Cardiac muscle cell (in vitro differentiated cells and primary cell): ENCODE measurements at regions not wholly inside any gene's neighbourhood (a gene's known extent, or its start where the extent isn't known, plus 50 kb on each side); places are given as distances from the start of the nearest gene placed in this dataset.
"Not testable (repeated sequence)": the region's sequence is repeated elsewhere in the genome, so short reads cannot be mapped to it uniquely, and the experiment has no call there.

Experiments used
- DNase-seq, 2 donors: peaks; one replicate each; pipeline versions ENCODE4 v3.0.0 to v3.0.0-alpha.2; 2010 to 2017; ENCODE audit warnings: low read depth in 1 of 2, low spot score in 1 of 2
- H3K27ac ChIP-seq: fragments of 200-600 bp; sonication (generic); 2 replicates; pipeline ENCODE4 v1.5.1; 2016
- H3K27me3 ChIP-seq: fragments of 200-600 bp; sonication (generic); 2 replicates; pipeline ENCODE4 v1.6.0; 2016; ENCODE audit warnings: control low read depth
- H3K36me3 ChIP-seq: fragments of 200-600 bp; sonication (generic); 2 replicates; pipeline ENCODE4 v1.5.1; 2016; ENCODE audit warnings: control low read depth
- H3K4me1 ChIP-seq: fragments of 200-600 bp; sonication (generic); 2 replicates; pipeline ENCODE4 v1.8.1; 2017; ENCODE audit warnings: low read depth, mild to moderate bottlenecking, mixed run types
- H3K4me3 ChIP-seq: fragments of 200-600 bp; sonication (generic); 2 replicates; pipeline ENCODE4 v1.5.1; 2016; ENCODE audit warnings: mild to moderate bottlenecking
- H3K9me3 ChIP-seq: fragments of 200-600 bp; sonication (generic); 2 replicates; pipeline ENCODE4 v1.5.1; 2017; ENCODE audit warnings: low read depth, mild to moderate bottlenecking, control low read depth
- CTCF ChIP-seq: IDR thresholded peaks from 2 replicates; pipeline ENCODE4 v1.5.1; 2012; ENCODE audit warnings: low read depth, mild to moderate bottlenecking, low read length

- TF ChIP-seq CTCF: no peak
- Histone ChIP-seq H3K4me1 (no peaks in the 10 kb centered on the region), H3K9me3 (no peaks in the 10 kb centered on the region), H3K27me3 (no peaks in the 10 kb centered on the region), H3K4me3 (no peak overlapping the region), H3K27ac (no peak overlapping the region), H3K36me3 (no peaks in the 10 kb centered on the region)
- DNase-seq: no peak
Measured at GRCh38 chr7:67343572-67343971, 346.9 kb downstream of the TYW1 start.

- H3K4me3 ChIP-seq: no peak overlapping the region
- no peaks in the 10 kb centered on the region for H3K4me1 ChIP-seq
- no peaks in the 10 kb centered on the region for H3K27me3 ChIP-seq
- H3K36me3 ChIP-seq: no peaks in the 10 kb centered on the region
- DNase-seq: no peak
- no peak for TF ChIP-seq CTCF
- no peak overlapping the region for H3K27ac ChIP-seq
- H3K9me3 ChIP-seq: no peaks in the 10 kb centered on the region
Measured at GRCh38 chr7:67344481-67345193, 348.0 kb downstream of the TYW1 start.

- DNase-seq: no peak
- Histone ChIP-seq H3K9me3 (no peaks in the 10 kb centered on the region), H3K27me3 (no peaks in the 10 kb centered on the region), H3K4me1 (no peaks in the 10 kb centered on the region), H3K4me3 (no peak overlapping the region), H3K27ac (no peak overlapping the region), H3K36me3 (no peaks in the 10 kb centered on the region)
- TF ChIP-seq CTCF: no peak
Measured at GRCh38 chr7:67346126-67346525, 349.5 kb downstream of the TYW1 start.

- no peak overlapping the region for H3K27ac ChIP-seq
- no peaks in the 10 kb centered on the region for H3K27me3 ChIP-seq
- DNase-seq: no peak
- no peak overlapping the region for H3K4me3 ChIP-seq
- TF ChIP-seq CTCF: no peak
- H3K9me3 ChIP-seq: no peaks in the 10 kb centered on the region
- H3K4me1 ChIP-seq: no peaks in the 10 kb centered on the region
- H3K36me3 ChIP-seq: no peaks in the 10 kb centered on the region
Measured at GRCh38 chr7:67346876-67347275, 350.2 kb downstream of the TYW1 start.

GRCh38 chr7:67348171-67348570 lies 351.5 kb downstream of the TYW1 start:
- no peak for TF ChIP-seq CTCF
- no peaks in the 10 kb centered on the region for H3K9me3 ChIP-seq
- no peak overlapping the region for H3K27ac ChIP-seq
- H3K36me3 ChIP-seq: no peaks in the 10 kb centered on the region
- H3K27me3 ChIP-seq: no peaks in the 10 kb centered on the region
- no peak overlapping the region for H3K4me3 ChIP-seq
- DNase-seq: no peak
- H3K4me1 ChIP-seq: no peaks in the 10 kb centered on the region

GRCh38 chr7:67357653-67358052 lies 361.0 kb downstream of the TYW1 start:
- not testable (repeated sequence) for H3K27ac ChIP-seq, H3K4me1 ChIP-seq, DNase-seq, H3K36me3 ChIP-seq, H3K9me3 ChIP-seq, H3K27me3 ChIP-seq, H3K4me3 ChIP-seq

- H3K9me3 ChIP-seq, H3K4me1 ChIP-seq, H3K27ac ChIP-seq, H3K4me3 ChIP-seq, H3K36me3 ChIP-seq, H3K27me3 ChIP-seq: not testable (repeated sequence)
- peak in 1 of 2 donors; percentile 31 for DNase-seq
Measured at GRCh38 chr7:67358316-67358715, 361.7 kb downstream of the TYW1 start.

- not testable (repeated sequence) for DNase-seq, H3K27me3 ChIP-seq, H3K4me3 ChIP-seq, H3K36me3 ChIP-seq, H3K4me1 ChIP-seq, H3K27ac ChIP-seq, H3K9me3 ChIP-seq
Measured at GRCh38 chr7:67358738-67359137, 362.1 kb downstream of the TYW1 start.
